Activated CD8-positive, alpha-beta T cell treated with anti-CD3 and anti-CD28 coated beads for 36 hours (primary cell): ENCODE measurements at regions not wholly inside any gene's neighbourhood (a gene's known extent, or its start where the extent isn't known, plus 50 kb on each side); places are given as distances from the start of the nearest gene placed in this dataset.

Experiments
- ATAC-seq: fragments of 200-7000 bp; cut with Tn5 transposase; one replicate; pipeline ENCODE4 v1.10.0; 2021; ENCODE audit warnings: mild to moderate bottlenecking, moderate library complexity
- CTCF ChIA-PET: fragments of 350-600 bp; sonication (Branson Sonifier 250); formaldehyde crosslinking; loops from one replicate; lab custom pipeline; 2021; ENCODE audit warnings: antibody characterized with exemption; lab: Charles Lee
- POLR2A ChIA-PET: fragments of 350-600 bp; sonication (Branson Sonifier 250); formaldehyde crosslinking; loops from one replicate; lab custom pipeline; 2021; ENCODE audit warnings: antibody characterized with exemption; lab: Charles Lee
- DNase-seq: peaks from one replicate; pipeline ENCODE4 v3.0.0-alpha.2; 2020
- H3K27ac Mint-ChIP-seq: one replicate; pipeline ENCODE4 v1.8.0; 2021; ENCODE audit warnings: mild to moderate bottlenecking, mixed read lengths
- H3K27me3 Mint-ChIP-seq: one replicate; pipeline ENCODE4 v1.8.0; 2021; ENCODE audit warnings: mixed read lengths
- H3K36me3 Mint-ChIP-seq: one replicate; pipeline ENCODE4 v1.8.0; 2021; ENCODE audit warnings: low read depth, mixed read lengths
- H3K4me1 Mint-ChIP-seq: one replicate; pipeline ENCODE4 v1.8.0; 2021; ENCODE audit warnings: low read depth, mixed read lengths
- H3K4me3 Mint-ChIP-seq: one replicate; pipeline ENCODE4 v1.8.0; 2021; ENCODE audit warnings: mild to moderate bottlenecking, moderate library complexity, mixed read lengths
- H3K9me3 Mint-ChIP-seq: one replicate; pipeline ENCODE4 v1.8.0; 2021; ENCODE audit warnings: mixed read lengths
- intact Hi-C: fragments of 100-400 bp; cut with micrococcal nuclease; formaldehyde crosslinking; loops from one replicate; pipeline ENCODE4 v1.10.0; 2022
- TF ChIP-seq, protein P1 (sequence below): fragments of 200-600 bp; IDR thresholded peaks from one replicate; pipeline ENCODE4 v1.8.0; 2022; ENCODE audit warnings: antibody characterized with exemption, mild to moderate bottlenecking

- no peaks in the 10 kb centered on the region for H3K27me3 Mint-ChIP-seq
- DNase-seq (no peak), ATAC-seq (no peak)
- CTCF ChIA-PET = no interaction called here
- no peaks in the 10 kb centered on the region for H3K36me3 Mint-ChIP-seq
- H3K4me3 Mint-ChIP-seq = no peak overlapping the region
- TF ChIP-seq, protein P1, sequence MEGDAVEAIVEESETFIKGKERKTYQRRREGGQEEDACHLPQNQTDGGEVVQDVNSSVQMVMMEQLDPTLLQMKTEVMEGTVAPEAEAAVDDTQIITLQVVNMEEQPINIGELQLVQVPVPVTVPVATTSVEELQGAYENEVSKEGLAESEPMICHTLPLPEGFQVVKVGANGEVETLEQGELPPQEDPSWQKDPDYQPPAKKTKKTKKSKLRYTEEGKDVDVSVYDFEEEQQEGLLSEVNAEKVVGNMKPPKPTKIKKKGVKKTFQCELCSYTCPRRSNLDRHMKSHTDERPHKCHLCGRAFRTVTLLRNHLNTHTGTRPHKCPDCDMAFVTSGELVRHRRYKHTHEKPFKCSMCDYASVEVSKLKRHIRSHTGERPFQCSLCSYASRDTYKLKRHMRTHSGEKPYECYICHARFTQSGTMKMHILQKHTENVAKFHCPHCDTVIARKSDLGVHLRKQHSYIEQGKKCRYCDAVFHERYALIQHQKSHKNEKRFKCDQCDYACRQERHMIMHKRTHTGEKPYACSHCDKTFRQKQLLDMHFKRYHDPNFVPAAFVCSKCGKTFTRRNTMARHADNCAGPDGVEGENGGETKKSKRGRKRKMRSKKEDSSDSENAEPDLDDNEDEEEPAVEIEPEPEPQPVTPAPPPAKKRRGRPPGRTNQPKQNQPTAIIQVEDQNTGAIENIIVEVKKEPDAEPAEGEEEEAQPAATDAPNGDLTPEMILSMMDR = no peak
- no peak overlapping the region for H3K27ac Mint-ChIP-seq
- H3K9me3 Mint-ChIP-seq = peaks cover 14% of the 10 kb centered on the region
- no peaks in the 10 kb centered on the region for H3K4me1 Mint-ChIP-seq
- intact Hi-C loops = no loop called here
- POLR2A ChIA-PET = no interaction called here
These were observed 951.1 kb upstream of the CNTNAP5 start for GRCh38 chr2:123073956-123074355.

- no peak for ATAC-seq
- Mint-ChIP-seq H3K4me1 (no peaks in the 10 kb centered on the region), H3K36me3 (no peaks in the 10 kb centered on the region), H3K4me3 (no peak overlapping the region), H3K27me3 (no peaks in the 10 kb centered on the region), H3K27ac (no peak overlapping the region), H3K9me3 (peaks cover 15% of the 10 kb centered on the region)
- intact Hi-C loops = no loop called here
- POLR2A ChIA-PET = no interaction called here
- no peak for DNase-seq
- TF ChIP-seq, protein P1 = no peak
- CTCF ChIA-PET = no interaction called here
These were observed 948.0 kb upstream of the CNTNAP5 start for GRCh38 chr2:123077101-123077500.

- intact Hi-C loops = no loop called here
- DNase-seq (no peak), ATAC-seq (no peak)
- no peaks in the 10 kb centered on the region for H3K27me3 Mint-ChIP-seq
- peaks cover 15% of the 10 kb centered on the region for H3K9me3 Mint-ChIP-seq
- H3K4me1 Mint-ChIP-seq = no peaks in the 10 kb centered on the region
- no peaks in the 10 kb centered on the region for H3K36me3 Mint-ChIP-seq
- TF ChIP-seq, protein P1 = no peak
- ChIA-PET CTCF (no interaction called here), POLR2A (no interaction called here)
- H3K4me3 Mint-ChIP-seq = no peak overlapping the region
- no peak overlapping the region for H3K27ac Mint-ChIP-seq
These were observed 944.8 kb upstream of the CNTNAP5 start for GRCh38 chr2:123080331-123080730.

DNA sequence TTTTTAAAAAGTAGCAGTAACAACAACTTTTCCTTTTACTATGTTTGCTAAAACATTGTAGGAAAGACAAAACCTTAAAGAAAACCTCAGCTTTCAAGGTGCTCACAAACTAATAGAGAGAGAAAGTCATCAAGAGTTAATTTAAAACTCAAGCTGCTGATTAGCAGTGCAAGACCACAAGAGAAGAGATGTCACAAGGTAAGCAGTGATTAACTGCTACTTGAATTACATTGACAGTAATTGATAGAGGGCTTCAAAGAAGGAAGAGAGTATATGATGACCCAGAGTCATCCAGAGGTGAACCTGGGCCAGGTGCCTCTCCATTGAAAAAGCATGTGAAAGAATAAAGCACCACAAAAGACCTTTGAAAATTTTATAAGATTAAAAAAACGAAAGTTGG, 939.6 kb upstream of the CNTNAP5 start:
- peaks cover 10% of the 10 kb centered on the region for H3K9me3 Mint-ChIP-seq
- intact Hi-C loops = no loop called here
- H3K36me3 Mint-ChIP-seq = no peaks in the 10 kb centered on the region
- no peaks in the 10 kb centered on the region for H3K27me3 Mint-ChIP-seq
- DNase-seq (no peak), ATAC-seq (no peak)
- H3K4me3 Mint-ChIP-seq = no peak overlapping the region
- POLR2A ChIA-PET = no interaction called here
- no peak overlapping the region for H3K27ac Mint-ChIP-seq
- no peaks in the 10 kb centered on the region for H3K4me1 Mint-ChIP-seq
- TF ChIP-seq, protein P1 = no peak
- CTCF ChIA-PET = interaction anchor here (1.5 kb wide), 1 partner anchor 10 kb away, joined by 3 read pairs; no protein-coding TSS in a partner anchor

DNA sequence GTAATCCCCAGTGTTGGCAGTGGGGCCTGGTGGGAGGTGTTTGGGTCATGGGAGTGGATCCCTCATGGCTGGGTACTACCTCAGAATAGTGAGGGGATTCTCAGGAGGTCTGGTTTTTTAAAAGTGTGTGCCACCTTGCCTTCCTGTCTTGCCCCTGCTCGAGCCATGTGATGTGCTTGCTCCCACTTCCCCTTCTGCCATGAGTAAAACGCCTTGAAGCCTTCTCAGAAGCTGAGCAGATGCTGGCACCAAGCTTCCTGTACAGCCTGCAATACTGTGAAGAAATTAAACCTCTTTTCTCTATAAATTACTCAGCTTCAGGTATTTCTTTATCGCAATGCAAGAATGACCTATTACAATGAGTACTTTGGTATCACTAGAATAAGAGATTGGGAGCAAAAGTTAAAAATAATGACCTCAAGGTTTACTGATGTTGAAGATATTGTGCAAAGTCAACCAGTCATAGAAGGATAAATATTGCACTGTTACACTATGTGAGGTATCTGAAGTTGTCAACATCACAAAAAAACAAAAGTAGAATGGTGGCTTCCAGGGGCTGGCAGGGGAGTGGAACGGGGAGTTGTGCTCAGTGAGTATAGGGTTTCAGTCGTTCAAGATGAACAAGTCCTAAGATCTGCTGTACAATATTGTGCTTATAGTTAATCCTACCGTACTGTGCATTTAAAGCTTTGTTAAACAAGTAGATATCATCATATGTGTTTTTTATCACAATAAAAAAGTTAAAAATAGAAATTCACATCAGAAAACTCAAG, 938.3 kb upstream of the CNTNAP5 start:
- Mint-ChIP-seq H3K4me3 (no peak overlapping the region), H3K36me3 (no peaks in the 10 kb centered on the region), H3K4me1 (no peaks in the 10 kb centered on the region), H3K27ac (no peak overlapping the region), H3K9me3 (peaks cover 10% of the 10 kb centered on the region), H3K27me3 (no peaks in the 10 kb centered on the region)
- POLR2A ChIA-PET = no interaction called here
- intact Hi-C loops = no loop called here
- ATAC-seq (no peak), DNase-seq (no peak)
- CTCF ChIA-PET = interaction anchor here (1.5 kb wide), 1 partner anchor 11 kb away, joined by 3 read pairs; no protein-coding TSS in a partner anchor
- TF ChIP-seq, protein P1 = no peak
